HCT116 (cell line): ENCODE measurements at regions not wholly inside any gene's neighbourhood (a gene's known extent, or its start where the extent isn't known, plus 50 kb on each side); places are given as distances from the start of the nearest gene placed in this dataset.

ENCODE experiments used
- ATAC-seq: fragments of 200-7000 bp; cut with Tn5 transposase; 2 replicates; pipeline ENCODE4 v1.9.1; 2020; ENCODE audit warnings: mild to moderate bottlenecking, moderate library complexity
- BruUV-seq: library from RNA; stranded (reverse); fragments of 400-500 nt; replicated peaks from 2 replicates; lab custom pipeline; 2021; lab: Mats Ljungman, UMichigan
- CTCF ChIA-PET: fragments of 300-600 bp; sonication (Branson Sonifier 250); formaldehyde crosslinking; loops from one replicate; lab custom pipeline; 2021; ENCODE audit warnings: antibody characterized with exemption; lab: Charles Lee
- POLR2A ChIA-PET: fragments of 300-600, 350-600 bp; sonication (Branson Sonifier 250); formaldehyde crosslinking; loops from one replicate; lab custom pipeline; 2021; ENCODE audit warnings: antibody characterized with exemption; lab: Charles Lee
- RAD21 ChIA-PET, 2 experiments: fragments of 300-600 bp; sonication (Branson Sonifier 250); formaldehyde crosslinking; loops; one replicate each; lab custom pipeline; 2023; ENCODE audit warnings: low total read pairs in 2 of 2; ENCODE audit not compliant: uncharacterized antibody in 2 of 2, unreplicated experiment in 2 of 2, low non-redundant PET in 1 of 2; lab: Charles Lee
- DNase-seq: peaks from one replicate; pipeline ENCODE4 v3.0.0-alpha.2; 2010; ENCODE audit warnings: low read depth, low spot score
- H2AFZ ChIP-seq: fragments of 200-600 bp; shearing (Covaris generic), sonication (generic); 2 replicates; pipeline ENCODE4 v1.6.1; 2017; ENCODE audit warnings: low read depth, mixed run types, mixed read lengths, antibody characterized with exemption, low read length; ENCODE audit not compliant: poor library complexity, severe bottlenecking
- H3K27ac ChIP-seq: 2 replicates; pipeline ENCODE4 v1.5.1; 2012; ENCODE audit warnings: low read depth, low read length
- H3K27me3 ChIP-seq: fragments of 200-600 bp; sonication (generic); 2 replicates; pipeline ENCODE4 v1.6.1; 2016; ENCODE audit warnings: mixed run types, low read length, mixed read lengths; ENCODE audit not compliant: insufficient read depth
- H3K36me3 ChIP-seq, 2 experiments: fragments of 200-500 bp in 1 of 2; fragments of 200-600 bp in 1 of 2; sonication (Bioruptor generic) in 1 of 2; sonication (generic) in 1 of 2; 2 replicates each; pipeline versions ENCODE4 v1.5.1 to v1.6.1; 2014 to 2016; ENCODE audit warnings: low read length in 2 of 2, inconsistent platforms in 1 of 2, mixed read lengths in 1 of 2, mixed run types in 1 of 2; ENCODE audit not compliant: insufficient read depth in 2 of 2, control insufficient read depth in 1 of 2
- H3K4me1 ChIP-seq, 2 experiments: fragments of 200-600 bp in 1 of 2; sonication (generic) in 1 of 2; 2 replicates each; pipeline versions ENCODE4 v1.5.1 to v1.6.1; 2012 to 2017; ENCODE audit warnings: low read length in 2 of 2, inconsistent platforms in 1 of 2, mild to moderate bottlenecking in 1 of 2, mixed read lengths in 1 of 2, mixed run types in 1 of 2, moderate library complexity in 1 of 2; ENCODE audit not compliant: insufficient read depth in 2 of 2, control insufficient read depth in 1 of 2
- H3K4me2 ChIP-seq: fragments of 200-600 bp; sonication (generic); 2 replicates; pipeline ENCODE4 v1.6.1; 2017; ENCODE audit warnings: mixed run types, low read length, mixed read lengths
- H3K4me3 ChIP-seq, 2 experiments: fragments of 200-600 bp in 1 of 2; sonication (generic) in 1 of 2; replicated peaks in 1 of 2; 2 replicates each; pipeline ENCODE4 v1.5.1; 2011 to 2016; ENCODE audit warnings: low read length in 2 of 2, control low read depth in 1 of 2, low read depth in 1 of 2, mild to moderate bottlenecking in 1 of 2, mixed read lengths in 1 of 2, mixed run types in 1 of 2
- H3K79me2 ChIP-seq: fragments of 200-600 bp; sonication (generic); 2 replicates; pipeline ENCODE4 v1.6.1; 2017; ENCODE audit warnings: mild to moderate bottlenecking, mixed run types, low read length, moderate library complexity, mixed read lengths; ENCODE audit not compliant: insufficient read depth
- H3K9ac ChIP-seq: fragments of 200-600 bp; sonication (generic); 2 replicates; pipeline ENCODE4 v1.6.1; 2016; ENCODE audit warnings: low read length, mixed read lengths
- H3K9me2 ChIP-seq: fragments of 200-600 bp; sonication (generic), shearing (Covaris generic); 2 replicates; pipeline ENCODE4 v1.6.1; 2017; ENCODE audit warnings: mixed run types, mild to moderate bottlenecking, moderate library complexity; ENCODE audit not compliant: insufficient read depth
- H3K9me3 ChIP-seq, 2 experiments: fragments of 200-500 bp in 1 of 2; fragments of 200-600 bp in 1 of 2; sonication (Bioruptor generic) in 1 of 2; sonication (generic) in 1 of 2; 2 replicates each; pipeline ENCODE4 v1.6.1; 2014 to 2017; ENCODE audit warnings: low read length in 2 of 2, mixed read lengths in 2 of 2, inconsistent platforms in 1 of 2, low read depth in 1 of 2, mild to moderate bottlenecking in 1 of 2, mixed run types in 1 of 2, moderate library complexity in 1 of 2; ENCODE audit not compliant: control insufficient read depth in 1 of 2, insufficient read depth in 1 of 2
- H4K20me1 ChIP-seq: fragments of 200-600 bp; sonication (generic), shearing (Covaris generic); 2 replicates; pipeline ENCODE4 v1.6.1; 2017; ENCODE audit warnings: mixed run types, mild to moderate bottlenecking, moderate library complexity; ENCODE audit not compliant: insufficient read depth
- CBX3 ChIP-seq: IDR thresholded peaks from 2 replicates; pipeline ENCODE4 v1.6.1; 2012; ENCODE audit warnings: low read depth
- EGR1 ChIP-seq: IDR thresholded peaks from 2 replicates; pipeline ENCODE4 v1.6.1; 2012; ENCODE audit warnings: low read depth
- ELF1 ChIP-seq: IDR thresholded peaks from 2 replicates; pipeline ENCODE4 v1.6.1; 2012; ENCODE audit warnings: low read depth, borderline replicate concordance
- EZH2 ChIP-seq: fragments of 200-600 bp; sonication (generic); IDR thresholded peaks from 2 replicates; pipeline ENCODE4 v1.6.1; 2017; ENCODE audit warnings: antibody characterized with exemption, mixed run types
- EZH2phosphoT487 ChIP-seq: fragments of 200-600 bp; IDR thresholded peaks from 2 replicates; pipeline ENCODE4 v1.6.1; 2018; ENCODE audit warnings: antibody characterized with exemption, borderline replicate concordance
- FOSL1 ChIP-seq: IDR thresholded peaks from 2 replicates; pipeline ENCODE4 v1.6.1; 2012; ENCODE audit warnings: low read depth
- POLR2AphosphoS5 ChIP-seq: IDR thresholded peaks from 2 replicates; pipeline ENCODE4 v1.6.1; 2011; ENCODE audit warnings: mild to moderate bottlenecking, low read depth, low read length, moderate library complexity
- RAD21 ChIP-seq: IDR thresholded peaks from 2 replicates; pipeline ENCODE4 v1.6.1; 2012; ENCODE audit warnings: low read depth, mild to moderate bottlenecking
- SIN3A ChIP-seq: IDR thresholded peaks from 2 replicates; pipeline ENCODE4 v1.6.1; 2012; ENCODE audit warnings: low read depth
- SRF ChIP-seq: IDR thresholded peaks from 2 replicates; pipeline ENCODE4 v1.6.1; 2012; ENCODE audit warnings: low read depth
- TCF7L2 ChIP-seq: IDR thresholded peaks from 2 replicates; pipeline ENCODE4 v1.7.0; 2011; ENCODE audit warnings: borderline replicate concordance, inconsistent platforms; ENCODE audit not compliant: insufficient read depth, insufficient read length; ENCODE audit errors: extremely low read depth
- YY1 ChIP-seq: IDR thresholded peaks from 2 replicates; pipeline ENCODE4 v1.6.1; 2011; ENCODE audit warnings: low read length, low read depth, moderate library complexity, mild to moderate bottlenecking; ENCODE audit not compliant: insufficient replicate concordance; ENCODE audit errors: extremely low read depth
- ZNF274 ChIP-seq: fragments of 200-500 bp; sonication (Bioruptor generic); IDR thresholded peaks from 2 replicates; pipeline ENCODE4 v1.6.1; 2014; ENCODE audit warnings: mild to moderate bottlenecking, low read depth, low read length, inconsistent platforms
- intact Hi-C: fragments of 100-400 bp; cut with micrococcal nuclease; formaldehyde crosslinking; loops from 2 replicates; pipeline ENCODE4 v1.10.0; 2022
- TF ChIP-seq, protein P1 (sequence below): IDR thresholded peaks from 2 replicates; pipeline ENCODE4 v1.6.1; 2012
- TF ChIP-seq, protein P2 (sequence below): IDR thresholded peaks from 2 replicates; pipeline ENCODE4 v1.6.1; 2011; ENCODE audit warnings: mild to moderate bottlenecking, low read length, moderate library complexity; ENCODE audit not compliant: insufficient replicate concordance; ENCODE audit errors: extremely low read depth

DNA sequence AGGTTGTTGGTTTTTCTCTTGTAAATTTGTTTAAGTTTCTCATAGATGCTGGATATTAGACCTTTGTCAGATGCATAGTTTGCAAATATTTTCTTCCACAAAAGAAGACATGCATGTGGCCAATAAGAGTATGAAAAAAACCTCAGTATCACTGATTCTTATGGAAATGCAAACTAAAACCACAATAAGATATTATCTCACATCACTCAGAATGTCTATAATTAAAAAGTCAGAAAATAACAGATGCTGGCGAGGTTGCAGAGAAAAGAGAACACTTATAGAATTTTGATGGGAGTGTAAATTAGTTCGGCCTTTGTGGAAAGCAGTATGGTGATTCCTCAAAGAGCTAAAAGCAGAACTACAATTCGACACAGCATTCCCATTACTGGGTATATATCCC is 1355.6 kb downstream of the FAM133A start:
- ATAC-seq = no peak
- Histone ChIP-seq H3K4me3 (no peak overlapping the region), H3K79me2 (no peaks in the 10 kb centered on the region), H3K9me2 (no peaks in the 10 kb centered on the region), H2AFZ (no peak overlapping the region), H3K36me3 (no peaks in the 10 kb centered on the region), H3K9me3 (no peaks in the 10 kb centered on the region), H4K20me1 (no peaks in the 10 kb centered on the region), H3K27me3 (no peaks in the 10 kb centered on the region), H3K9ac (no peak overlapping the region), H3K27ac (no peak overlapping the region)
- ChIA-PET RAD21 (no interaction called here), POLR2A (no interaction called here), CTCF (no interaction called here)
- intact Hi-C loops = no loop called here
- DNase-seq = no peak
- BruUV-seq = no TSS peak
- TF ChIP-seq POLR2AphosphoS5 (no peak), RAD21 (no peak), ZNF274 (no peak), EGR1 (no peak), FOSL1 (no peak), YY1 (no peak), ELF1 (no peak), CBX3 (no peak), EZH2phosphoT487 (no peak), SIN3A (no peak), TCF7L2 (no peak), EZH2 (no peak), SRF (no peak)
- TF ChIP-seq, protein P1, sequence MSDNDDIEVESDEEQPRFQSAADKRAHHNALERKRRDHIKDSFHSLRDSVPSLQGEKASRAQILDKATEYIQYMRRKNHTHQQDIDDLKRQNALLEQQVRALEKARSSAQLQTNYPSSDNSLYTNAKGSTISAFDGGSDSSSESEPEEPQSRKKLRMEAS = no peak
- TF ChIP-seq, protein P2, sequence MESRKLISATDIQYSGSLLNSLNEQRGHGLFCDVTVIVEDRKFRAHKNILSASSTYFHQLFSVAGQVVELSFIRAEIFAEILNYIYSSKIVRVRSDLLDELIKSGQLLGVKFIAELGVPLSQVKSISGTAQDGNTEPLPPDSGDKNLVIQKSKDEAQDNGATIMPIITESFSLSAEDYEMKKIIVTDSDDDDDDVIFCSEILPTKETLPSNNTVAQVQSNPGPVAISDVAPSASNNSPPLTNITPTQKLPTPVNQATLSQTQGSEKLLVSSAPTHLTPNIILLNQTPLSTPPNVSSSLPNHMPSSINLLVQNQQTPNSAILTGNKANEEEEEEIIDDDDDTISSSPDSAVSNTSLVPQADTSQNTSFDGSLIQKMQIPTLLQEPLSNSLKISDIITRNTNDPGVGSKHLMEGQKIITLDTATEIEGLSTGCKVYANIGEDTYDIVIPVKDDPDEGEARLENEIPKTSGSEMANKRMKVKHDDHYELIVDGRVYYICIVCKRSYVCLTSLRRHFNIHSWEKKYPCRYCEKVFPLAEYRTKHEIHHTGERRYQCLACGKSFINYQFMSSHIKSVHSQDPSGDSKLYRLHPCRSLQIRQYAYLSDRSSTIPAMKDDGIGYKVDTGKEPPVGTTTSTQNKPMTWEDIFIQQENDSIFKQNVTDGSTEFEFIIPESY = no peak
- TF ChIP-seq, all 23 proteins: peak for 0
- H3K4me2 ChIP-seq = no peak overlapping the region
- H3K4me1 ChIP-seq = no peaks in the 10 kb centered on the region
